COLO668 (cell line): ENCODE measurements at regions not wholly inside any gene's neighbourhood (a gene's known extent, or its start where the extent isn't known, plus 50 kb on each side); places are given as distances from the start of the nearest gene placed in this dataset.
A peak's percentile ranks its signal among the peaks of the same experiment; 100 is the strongest.
"Not testable (repeated sequence)": the region's sequence is repeated elsewhere in the genome, so short reads cannot be mapped to it uniquely, and the experiment has no call there.

Experiments
- DNase-seq: peaks from one replicate; lab custom pipeline; 2025; ENCODE audit not compliant: unreplicated experiment; lab: John Stamatoyannopoulos, UW

GRCh38 chr15:83335542-83335941 is 51.1 kb upstream of the BNC1 start:
- not testable (repeated sequence) for DNase-seq

- DNase-seq: no peak
Measured at GRCh38 chr15:83339396-83339795, 54.9 kb upstream of the BNC1 start.

DNA sequence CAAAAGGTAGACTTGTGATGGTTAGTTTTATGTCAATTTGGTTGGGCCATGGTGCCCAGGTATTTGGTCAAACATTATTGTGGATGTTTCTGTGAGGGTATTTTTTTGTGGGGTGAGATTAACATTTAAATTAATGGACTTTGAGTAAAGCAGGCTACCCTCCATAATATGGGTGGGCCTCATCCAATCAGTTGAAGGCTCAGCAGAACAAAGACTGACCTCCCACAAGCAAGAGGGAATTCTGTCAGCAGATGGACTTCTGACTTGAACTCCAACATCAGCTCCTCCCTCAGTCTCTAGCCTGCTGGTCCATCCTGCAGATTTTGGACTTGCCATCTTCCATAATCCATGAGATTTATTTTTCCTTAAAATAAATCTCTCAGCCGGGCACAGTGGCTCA is 55.6 kb upstream of the BNC1 start:
- DNase-seq: no peak

- no peak for DNase-seq
Measured at GRCh38 chr15:83346342-83346741, 61.9 kb upstream of the BNC1 start.

GRCh38 chr15:83352119-83352518 is 67.7 kb upstream of the BNC1 start:
- DNase-seq: no peak

GRCh38 chr15:83356501-83357399 is 72.3 kb upstream of the BNC1 start:
- no peak for DNase-seq

DNA sequence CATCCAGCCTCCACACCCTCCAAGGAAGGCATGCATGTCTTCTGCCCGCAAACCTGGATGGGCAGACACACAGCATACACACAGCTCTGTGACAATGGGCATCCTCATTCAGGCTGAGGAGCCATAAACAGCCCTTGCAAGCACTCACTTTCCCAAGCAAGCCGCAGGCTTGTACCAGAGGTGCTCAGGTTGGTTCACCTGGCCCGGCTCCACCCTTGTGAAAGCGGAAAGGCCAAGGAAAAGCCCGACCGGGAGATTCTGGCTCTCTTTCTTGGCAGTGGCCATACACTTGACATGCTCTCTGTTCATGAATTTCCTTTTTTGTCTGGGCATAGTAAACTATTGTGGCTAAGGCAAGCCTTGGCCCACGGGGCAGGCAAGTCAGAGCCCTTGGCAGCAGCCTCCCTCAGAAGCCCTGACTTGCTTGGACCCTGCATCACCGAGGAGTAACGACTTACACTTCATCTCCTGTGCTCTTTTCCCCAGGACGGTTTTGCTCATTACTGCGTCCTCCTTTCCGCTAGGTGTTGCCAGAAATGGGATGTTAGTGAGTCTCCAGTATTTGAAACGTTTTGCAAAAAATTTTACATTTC is 74.6 kb upstream of the BNC1 start:
- no peak for DNase-seq

DNA sequence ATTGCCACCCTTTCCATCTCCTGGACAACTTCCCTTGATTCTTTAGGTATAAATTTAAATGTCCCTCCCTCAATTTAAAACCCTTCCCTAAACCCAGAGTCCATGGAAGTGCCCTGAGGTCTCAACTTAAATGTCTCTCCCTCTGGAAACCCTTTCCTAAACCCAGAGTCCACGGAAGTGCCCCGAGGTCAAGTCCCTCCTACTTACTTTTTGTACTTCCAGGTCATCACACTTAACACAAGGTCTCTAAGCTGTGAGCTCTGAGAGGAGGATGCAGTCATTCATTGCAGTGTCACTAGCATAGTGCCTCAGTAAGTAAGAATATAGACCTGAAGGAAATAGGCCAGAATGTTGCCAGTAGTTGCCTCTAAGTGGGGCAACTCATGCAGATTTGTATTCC is 78.2 kb upstream of the BNC1 start:
- DNase-seq: no peak

DNA sequence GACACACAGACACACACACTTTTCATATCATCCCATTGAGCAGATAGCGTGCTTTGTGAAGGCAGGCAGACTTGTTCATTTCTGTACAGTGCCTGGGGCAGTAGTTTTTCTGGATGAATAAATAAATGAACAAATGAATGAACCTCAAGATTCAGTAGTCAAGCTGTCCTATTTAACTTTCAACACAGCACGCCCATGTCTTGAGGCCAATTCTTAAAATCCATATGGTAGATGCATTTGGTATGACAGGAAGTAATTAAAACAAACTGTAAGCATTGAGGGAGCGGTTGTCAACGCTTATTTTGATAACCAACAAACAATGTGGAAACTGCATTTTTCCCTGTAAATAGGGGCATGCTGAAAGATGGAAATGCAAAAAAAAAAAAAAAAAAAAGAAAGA is 80.0 kb upstream of the BNC1 start:
- no peak for DNase-seq

DNA sequence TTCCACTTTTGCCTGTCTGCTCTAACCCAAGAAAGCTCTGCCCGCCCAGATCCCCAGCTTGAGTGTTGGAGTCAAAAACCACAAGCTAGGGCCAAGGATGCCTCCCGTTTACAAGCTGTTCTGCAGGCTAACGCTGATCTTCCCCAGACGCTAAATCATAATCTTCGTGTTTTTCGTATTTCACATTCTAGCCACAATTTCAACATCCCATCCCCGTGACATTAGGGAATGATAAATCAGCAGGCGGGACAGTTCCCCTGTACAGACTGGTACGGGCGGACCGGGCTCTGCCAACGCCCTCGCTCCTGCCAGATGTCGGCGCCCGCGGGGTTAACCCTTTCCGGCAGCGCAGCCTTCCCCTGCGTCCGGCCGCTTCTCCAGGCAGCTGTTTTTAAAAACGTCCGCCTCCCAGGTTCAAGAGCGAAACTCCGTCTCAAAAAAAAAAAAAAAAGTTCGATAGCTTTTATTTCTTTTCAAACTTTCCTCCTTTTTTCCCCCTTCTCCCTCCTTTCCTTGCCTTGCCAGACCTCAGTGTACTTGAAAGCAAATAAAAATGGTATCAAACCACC is 81.0 kb upstream of the BNC1 start:
- peak; percentile 8 for DNase-seq

GRCh38 chr15:83372434-83372891 is 74.7 kb upstream of the SH3GL3 start:
- no peak for DNase-seq

DNA sequence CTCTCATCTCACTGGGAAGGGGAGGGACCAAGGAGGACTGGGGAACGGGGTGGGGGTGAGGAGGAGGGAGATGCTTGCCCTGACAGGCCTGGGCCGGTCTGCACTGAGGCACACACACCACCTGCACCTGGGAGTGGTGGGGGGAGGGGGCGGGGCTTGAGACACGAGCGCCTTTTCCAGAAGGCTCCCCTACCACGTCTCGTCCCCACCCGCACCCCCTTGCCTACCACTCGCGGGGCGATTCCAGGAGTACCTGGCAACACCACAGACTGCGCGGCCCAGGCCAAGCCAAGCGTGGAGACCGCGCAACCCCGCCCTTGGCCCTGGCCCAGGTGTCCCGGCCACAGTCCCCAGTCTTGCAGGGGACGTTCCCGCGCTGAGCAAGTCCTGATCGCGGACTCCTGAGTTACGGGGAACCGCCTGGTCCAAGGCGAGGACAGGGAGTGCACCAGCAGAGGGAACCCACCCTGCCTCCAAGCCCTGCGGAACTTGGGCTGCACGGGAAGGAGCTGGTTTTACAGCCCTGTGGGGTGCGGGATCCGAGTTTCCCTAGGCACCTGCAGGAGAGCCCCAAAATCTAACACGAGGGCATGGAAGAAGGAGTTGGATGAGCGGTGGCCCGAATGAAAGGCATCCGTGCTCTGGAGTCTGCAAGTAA is 68.1 kb upstream of the SH3GL3 start:
- DNase-seq: no peak

DNA sequence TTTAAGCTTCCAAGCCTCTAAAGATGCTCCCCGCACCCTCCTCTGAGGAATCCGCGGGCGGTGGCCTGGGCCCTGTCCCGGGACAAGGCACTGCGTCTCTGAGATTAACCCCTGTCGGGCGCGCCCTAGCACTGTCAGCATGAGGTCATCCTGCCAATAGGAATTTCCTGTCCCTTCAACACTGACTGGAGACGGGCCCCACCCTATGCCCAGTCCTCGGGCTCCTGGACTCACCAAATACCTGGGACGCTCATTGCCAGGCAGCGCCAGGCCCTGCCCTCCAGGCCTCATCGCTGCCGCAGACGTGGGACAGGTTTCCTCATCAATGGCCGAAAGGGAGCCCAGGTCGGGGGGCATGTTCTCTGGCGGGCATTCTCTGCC is 67.6 kb upstream of the SH3GL3 start:
- no peak for DNase-seq

GRCh38 chr15:83380059-83380458 is 67.1 kb upstream of the SH3GL3 start:
- no peak for DNase-seq

DNA sequence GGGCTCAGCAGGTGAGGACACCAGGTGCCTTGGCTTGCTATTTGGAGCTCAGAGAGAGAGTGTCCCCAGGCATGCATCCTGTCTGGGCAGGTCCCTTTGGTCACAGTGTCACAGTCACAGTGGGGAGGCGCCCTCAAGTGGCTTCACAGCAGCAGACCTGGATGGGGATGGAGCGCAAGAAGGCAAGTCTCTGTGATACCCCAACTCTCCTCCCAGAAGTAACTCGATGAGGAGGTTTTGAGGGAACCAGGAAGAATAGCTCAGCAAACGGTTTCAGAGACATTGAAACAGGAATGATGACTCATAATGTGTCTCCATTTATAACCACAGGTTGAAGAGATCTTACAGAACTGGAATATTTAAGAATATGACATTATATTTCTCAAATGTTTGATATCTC is 66.5 kb upstream of the SH3GL3 start:
- peak; percentile 23 for DNase-seq

DNA sequence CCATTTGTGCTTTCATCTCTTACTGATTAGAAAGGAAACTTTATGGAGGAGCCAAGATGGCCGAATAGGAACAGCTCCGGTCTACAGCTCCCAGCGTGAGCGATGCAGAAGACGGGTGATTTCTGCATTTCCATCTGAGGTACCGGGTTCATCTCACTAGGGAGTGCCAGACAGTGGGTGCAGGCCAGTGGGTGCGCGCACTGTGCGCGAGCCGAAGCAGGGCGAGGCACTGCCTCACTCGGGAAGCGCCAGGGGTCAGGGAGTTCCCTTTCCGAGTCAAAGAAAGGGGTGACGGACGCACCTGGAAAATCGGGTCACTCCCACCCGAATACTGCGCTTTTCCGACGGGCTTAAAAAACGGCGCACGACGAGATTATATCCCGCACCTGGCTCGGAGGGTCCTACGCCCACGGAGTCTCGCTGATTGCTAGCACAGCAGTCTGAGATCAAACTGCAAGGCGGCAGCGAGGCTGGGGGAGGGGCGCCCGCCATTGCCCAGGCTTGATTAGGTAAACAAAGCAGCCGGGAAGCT is 63.5 kb upstream of the SH3GL3 start:
- not testable (repeated sequence) for DNase-seq

GRCh38 chr15:83396101-83396500 is 51.0 kb upstream of the SH3GL3 start:
- no peak for DNase-seq
